SK-N-MC (cell line): ENCODE measurements at regions not wholly inside any gene's neighbourhood (a gene's known extent, or its start where the extent isn't known, plus 50 kb on each side); places are given as distances from the start of the nearest gene placed in this dataset.

Experiments
- DNase-seq: peaks from one replicate; pipeline ENCODE4 v3.0.0-alpha.2; 2011; ENCODE audit warnings: low read depth, low spot score
- H3K27ac ChIP-seq: fragments of 200-600 bp; sonication (generic); 2 replicates; pipeline ENCODE4 v1.5.1; 2016; ENCODE audit warnings: mixed run types
- H3K36me3 ChIP-seq: fragments of 200-600 bp; sonication (generic); 2 replicates; pipeline ENCODE4 v1.6.1; 2017; ENCODE audit warnings: antibody characterized with exemption, low read length, mixed read lengths; ENCODE audit not compliant: insufficient read depth
- H3K4me3 ChIP-seq: fragments of 200-600 bp; sonication (generic); 2 replicates; pipeline ENCODE4 v1.5.1; 2016
- H3K9ac ChIP-seq: fragments of 200-600 bp; sonication (generic); 2 replicates; pipeline ENCODE4 v1.8.0; 2017; ENCODE audit warnings: mixed run types, mixed read lengths; ENCODE audit not compliant: insufficient read length
- H3K9me3 ChIP-seq: fragments of 200-600 bp; sonication (generic); 2 replicates; pipeline ENCODE4 v1.6.1; 2017; ENCODE audit warnings: low read depth, mild to moderate bottlenecking, antibody characterized with exemption, low read length, moderate library complexity, mixed read lengths
- EZH2 ChIP-seq: fragments of 200-600 bp; sonication (generic); IDR thresholded peaks from one replicate; pipeline ENCODE4 v1.6.1; 2017; ENCODE audit warnings: antibody characterized with exemption
- FOXP2 ChIP-seq: optimal IDR thresholded peaks from 2 replicates; pipeline ENCODE3; 2011; ENCODE audit warnings: mild to moderate bottlenecking, moderate library complexity; ENCODE audit not compliant: insufficient read depth; ENCODE audit errors: extremely low read length, control extremely low read depth
- POLR2AphosphoS5 ChIP-seq: IDR thresholded peaks from 2 replicates; pipeline ENCODE4 v1.6.1; 2012; ENCODE audit warnings: mild to moderate bottlenecking, low read depth, low read length, borderline replicate concordance

DNA sequence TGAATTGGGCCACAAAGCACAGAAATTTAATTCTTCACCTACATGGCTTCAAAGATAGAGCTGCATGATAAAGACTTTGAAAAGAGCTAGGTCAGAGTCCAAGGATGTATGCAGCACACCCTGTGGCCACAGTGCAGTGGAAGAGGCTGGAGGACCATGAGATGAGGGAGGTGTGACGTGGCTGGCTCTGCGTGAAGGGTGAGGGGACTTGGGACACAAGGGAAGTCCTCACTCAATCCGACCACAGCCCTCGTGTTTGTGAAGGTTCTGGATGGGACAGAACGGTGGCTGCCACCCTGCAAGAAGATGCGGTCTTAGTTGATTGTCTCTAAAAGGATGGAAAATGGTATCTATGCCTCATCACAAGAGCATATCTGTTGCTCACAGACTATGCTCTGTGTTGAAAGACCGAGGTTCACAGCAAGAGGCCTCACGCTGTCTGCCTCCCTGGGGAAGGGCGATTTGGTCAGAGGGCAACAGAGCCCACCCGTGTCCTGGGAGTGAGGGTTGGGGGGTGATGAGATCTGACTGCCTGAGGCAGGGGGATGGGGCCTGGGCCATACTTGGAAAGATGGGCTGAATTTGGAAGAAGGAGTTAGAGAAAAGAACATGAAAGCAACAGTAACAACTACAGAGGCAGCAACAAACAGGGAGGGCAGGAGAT lies 174.4 kb upstream of the SHH start:
- Histone ChIP-seq H3K9ac (no peak overlapping the region), H3K9me3 (no peaks in the 10 kb centered on the region), H3K27ac (no peak overlapping the region), H3K4me3 (no peak overlapping the region), H3K36me3 (no peaks in the 10 kb centered on the region)
- TF ChIP-seq POLR2AphosphoS5 (no peak), FOXP2 (no peak), EZH2 (no peak)
- DNase-seq: no peak

DNA sequence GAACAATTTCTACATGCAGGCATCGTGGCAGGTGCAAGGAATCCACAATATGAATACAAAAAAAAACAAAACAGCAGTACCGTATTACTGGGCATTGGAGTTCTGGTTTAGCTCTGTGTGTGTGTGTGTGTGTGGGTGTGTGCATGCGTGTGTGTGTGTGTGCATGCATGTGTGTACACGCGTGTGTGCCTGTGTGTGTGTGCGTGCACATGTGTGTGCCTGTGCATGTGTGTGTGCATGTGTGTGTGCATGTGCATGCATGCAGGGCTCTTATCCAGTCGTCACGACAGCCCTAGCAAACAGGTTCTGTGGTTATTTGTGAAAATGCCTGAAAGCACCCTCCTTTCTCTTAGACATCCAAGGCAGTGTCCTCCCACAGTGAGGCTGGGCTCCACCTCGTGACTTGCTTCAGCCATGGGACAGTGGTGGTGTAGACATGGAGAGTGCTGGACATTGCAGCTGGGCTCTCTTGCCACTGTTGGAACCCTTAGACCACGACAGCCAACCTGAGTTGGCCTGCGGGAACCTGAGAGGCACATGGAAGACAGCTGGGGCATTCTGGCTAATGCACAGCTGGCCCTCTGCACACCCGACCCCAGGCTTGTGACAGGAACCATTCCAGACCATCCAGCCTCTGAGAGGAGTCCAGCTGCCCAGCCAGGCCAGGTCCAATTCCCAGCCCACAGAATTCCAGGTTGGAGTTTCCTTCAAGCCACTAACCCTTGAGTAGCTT lies 173.4 kb upstream of the SHH start:
- H3K36me3 ChIP-seq: no peaks in the 10 kb centered on the region
- H3K9me3 ChIP-seq: no peaks in the 10 kb centered on the region
- H3K9ac ChIP-seq: no peak overlapping the region
- no peak overlapping the region for H3K4me3 ChIP-seq
- no peak for DNase-seq
- no peak overlapping the region for H3K27ac ChIP-seq
- TF ChIP-seq EZH2 (no peak), FOXP2 (no peak), POLR2AphosphoS5 (no peak)

DNA sequence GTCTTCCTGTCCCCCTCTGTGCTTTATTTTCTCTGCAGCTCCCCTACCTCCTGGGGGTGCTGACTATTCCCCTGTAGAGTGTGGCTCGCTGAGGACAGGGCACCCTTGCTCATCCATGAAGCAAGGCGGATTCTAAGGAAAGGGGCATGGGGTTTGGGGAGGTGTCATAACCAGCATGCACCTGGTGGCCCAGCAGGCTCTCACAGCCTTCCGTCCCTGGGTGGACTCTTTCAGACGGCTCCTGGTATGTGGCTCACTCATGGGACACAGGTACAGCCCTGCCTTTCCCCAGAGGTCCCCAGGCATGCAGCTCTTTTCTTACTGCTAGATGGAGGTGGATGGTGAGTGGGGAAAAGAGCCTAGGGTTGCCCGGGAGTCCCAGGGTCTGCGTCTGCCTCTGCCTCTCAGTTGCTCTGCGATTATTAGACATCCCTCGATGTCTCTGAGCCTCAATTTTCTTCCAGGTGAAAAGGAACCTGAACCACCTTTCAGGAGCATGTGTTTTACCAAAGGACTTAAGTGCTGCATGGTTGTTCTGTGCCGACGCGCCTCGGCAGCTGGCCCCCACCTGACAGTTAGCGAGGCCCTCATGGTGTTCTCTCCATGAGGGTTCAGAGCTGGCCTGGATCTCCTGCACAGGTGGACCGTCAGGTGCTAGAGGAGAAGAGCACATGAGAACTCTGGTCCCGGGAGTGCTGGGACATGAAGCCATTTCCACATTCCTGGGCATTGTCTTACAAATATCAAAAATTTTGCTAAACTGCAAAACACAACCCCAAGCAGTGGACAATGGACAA lies 172.5 kb upstream of the SHH start:
- TF ChIP-seq EZH2 (no peak), POLR2AphosphoS5 (no peak), FOXP2 (no peak)
- Histone ChIP-seq H3K9me3 (no peaks in the 10 kb centered on the region), H3K36me3 (no peaks in the 10 kb centered on the region), H3K4me3 (no peak overlapping the region), H3K27ac (no peak overlapping the region), H3K9ac (no peak overlapping the region)
- DNase-seq: no peak

DNA sequence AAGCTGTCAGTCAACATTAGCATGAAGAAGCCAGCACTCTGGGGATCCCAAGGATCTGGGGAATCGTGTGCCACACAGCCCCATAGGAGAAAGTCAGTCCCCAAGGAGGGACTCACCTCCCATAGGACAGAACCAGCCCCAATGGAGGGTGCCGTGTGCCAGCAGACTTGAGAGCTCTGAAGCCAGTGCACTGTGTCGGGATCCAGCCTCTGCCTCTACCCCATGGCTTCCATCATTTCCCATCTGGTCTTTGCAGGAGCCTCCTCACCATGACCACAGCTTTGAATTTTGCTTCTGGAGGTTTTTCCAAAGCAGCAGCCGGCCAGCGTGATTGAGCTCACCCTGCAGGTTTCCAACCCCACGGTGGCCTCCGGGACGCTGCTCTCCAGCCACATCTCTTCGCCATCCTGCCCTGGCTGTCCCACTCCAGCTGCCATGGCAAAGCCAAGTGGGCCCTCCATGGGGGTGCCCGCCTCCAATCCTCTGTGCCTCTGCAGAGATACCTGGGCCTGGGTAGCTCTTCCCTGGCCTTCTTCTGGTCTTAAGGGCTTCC lies 171.8 kb upstream of the SHH start:
- Histone ChIP-seq H3K9me3 (no peaks in the 10 kb centered on the region), H3K9ac (no peak overlapping the region), H3K4me3 (no peak overlapping the region), H3K27ac (no peak overlapping the region), H3K36me3 (no peaks in the 10 kb centered on the region)
- no peak for DNase-seq
- TF ChIP-seq FOXP2 (no peak), EZH2 (no peak), POLR2AphosphoS5 (no peak)

DNA sequence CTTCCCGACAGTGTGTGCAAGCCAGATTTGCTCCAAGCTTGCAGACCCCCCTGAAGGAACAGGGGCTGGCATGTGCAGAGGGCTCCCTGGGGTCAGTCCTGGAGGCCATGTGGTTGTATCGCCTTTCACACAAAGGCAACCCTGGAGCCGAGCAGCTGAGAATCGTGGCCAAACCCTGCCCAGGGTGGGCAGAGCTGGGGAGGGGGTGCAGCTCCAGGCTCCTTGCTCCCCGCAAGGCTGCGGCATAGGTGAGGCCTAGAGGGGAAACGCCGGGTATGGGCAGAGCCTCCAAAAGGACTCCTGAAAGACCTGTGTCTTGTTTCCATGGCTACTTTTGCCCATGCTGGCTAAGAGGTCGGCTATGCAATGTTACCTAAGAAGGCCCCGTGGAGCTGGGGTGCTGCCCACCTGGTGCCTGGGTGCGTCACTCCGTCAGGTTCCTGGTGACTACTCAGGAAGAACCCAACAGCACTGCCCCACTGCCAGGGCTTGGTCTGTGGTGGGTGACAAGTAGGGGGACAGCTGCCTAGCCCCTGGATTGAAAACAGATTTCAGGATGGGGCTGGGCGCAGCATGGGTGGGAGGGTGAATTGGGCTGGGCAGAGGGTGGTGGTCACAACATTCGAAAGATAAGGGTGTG lies 171.0 kb upstream of the SHH start:
- TF ChIP-seq EZH2 (no peak), POLR2AphosphoS5 (no peak), FOXP2 (no peak)
- Histone ChIP-seq H3K27ac (no peak overlapping the region), H3K4me3 (no peak overlapping the region), H3K9me3 (no peaks in the 10 kb centered on the region), H3K9ac (no peak overlapping the region), H3K36me3 (no peaks in the 10 kb centered on the region)
- no peak for DNase-seq

DNA sequence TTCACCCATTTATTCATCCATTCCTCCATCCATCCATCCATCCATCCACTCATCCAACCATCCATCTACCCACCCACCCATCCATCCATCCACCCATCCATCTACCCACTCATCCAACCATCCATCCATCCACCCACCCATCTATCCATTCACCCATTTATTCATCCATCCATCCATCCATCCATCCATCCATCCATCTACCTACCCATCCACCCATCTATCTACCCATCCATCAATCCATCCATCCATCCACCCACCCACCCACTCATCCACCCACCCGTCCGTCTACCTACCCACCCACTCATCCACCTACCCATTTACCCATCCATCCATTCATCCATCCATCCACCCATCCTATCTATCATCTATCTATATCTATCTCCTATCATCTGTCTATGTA lies 169.4 kb upstream of the SHH start:
- no peaks in the 10 kb centered on the region for H3K36me3 ChIP-seq
- H3K4me3 ChIP-seq: no peak overlapping the region
- TF ChIP-seq EZH2 (no peak), POLR2AphosphoS5 (no peak), FOXP2 (no peak)
- no peak overlapping the region for H3K27ac ChIP-seq
- no peak for DNase-seq
- H3K9ac ChIP-seq: no peak overlapping the region
- H3K9me3 ChIP-seq: no peaks in the 10 kb centered on the region

DNA sequence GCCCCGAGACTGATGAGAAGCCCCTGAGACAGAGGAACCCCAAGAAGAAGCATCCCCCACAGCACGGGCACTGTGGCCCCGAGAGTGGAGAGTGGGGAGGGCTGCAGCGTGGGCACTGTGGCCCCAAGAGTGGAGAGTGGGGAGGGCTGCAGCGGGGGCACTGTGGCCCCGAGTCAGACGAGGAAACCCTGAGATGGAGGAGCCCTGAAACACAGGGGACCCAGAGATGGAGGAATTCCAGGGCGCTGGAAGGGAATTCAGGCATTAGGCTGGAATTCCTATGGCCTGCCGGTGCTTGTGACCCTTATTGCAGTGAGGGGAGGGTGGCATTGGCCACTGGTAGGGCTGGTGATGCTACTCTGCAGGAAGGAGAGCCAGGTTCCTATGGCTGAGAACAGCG lies 168.6 kb upstream of the SHH start:
- TF ChIP-seq EZH2 (no peak), FOXP2 (no peak), POLR2AphosphoS5 (no peak)
- Histone ChIP-seq H3K4me3 (no peak overlapping the region), H3K27ac (no peak overlapping the region), H3K9ac (no peak overlapping the region), H3K36me3 (no peaks in the 10 kb centered on the region), H3K9me3 (no peaks in the 10 kb centered on the region)
- no peak for DNase-seq
